ENCODE measurements at regions not wholly inside any gene's neighbourhood (a gene's known extent, or its start where the extent isn't known, plus 50 kb on each side); places are given as distances from the start of the nearest gene placed in this dataset.

DNA sequence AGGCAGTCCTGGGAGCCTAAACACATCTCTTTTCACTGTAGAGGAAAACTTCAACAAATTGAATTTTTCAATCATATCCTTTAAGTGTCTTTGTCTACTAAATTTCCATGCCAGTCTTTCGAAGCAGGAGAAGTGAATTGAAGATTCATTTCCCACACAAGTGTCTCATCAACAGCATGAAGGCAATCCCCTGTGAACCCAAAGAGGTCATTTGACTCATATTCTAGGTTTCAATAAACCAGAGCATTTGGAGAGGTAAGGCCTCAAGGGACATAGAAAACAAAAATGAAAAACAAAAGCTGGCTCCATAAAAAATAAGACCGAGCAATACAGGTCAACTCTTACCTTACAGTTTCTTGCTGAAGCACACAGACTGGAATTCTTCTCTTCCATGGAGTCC lies 94.1 kb upstream of the ATP1B1 start:
- H3K4me3 ChIP-seq (ENCODE audit: low read depth, poor library complexity, severe bottlenecking): no peak overlapping the region
- intact Hi-C loops (cut with DNase I; ENCODE audit: low total_unique reads): no loop called here
- TF ChIP-seq POLR2A (IDR thresholded peaks at IDR 0.05): no peak
- TF ChIP-seq, protein P1, sequence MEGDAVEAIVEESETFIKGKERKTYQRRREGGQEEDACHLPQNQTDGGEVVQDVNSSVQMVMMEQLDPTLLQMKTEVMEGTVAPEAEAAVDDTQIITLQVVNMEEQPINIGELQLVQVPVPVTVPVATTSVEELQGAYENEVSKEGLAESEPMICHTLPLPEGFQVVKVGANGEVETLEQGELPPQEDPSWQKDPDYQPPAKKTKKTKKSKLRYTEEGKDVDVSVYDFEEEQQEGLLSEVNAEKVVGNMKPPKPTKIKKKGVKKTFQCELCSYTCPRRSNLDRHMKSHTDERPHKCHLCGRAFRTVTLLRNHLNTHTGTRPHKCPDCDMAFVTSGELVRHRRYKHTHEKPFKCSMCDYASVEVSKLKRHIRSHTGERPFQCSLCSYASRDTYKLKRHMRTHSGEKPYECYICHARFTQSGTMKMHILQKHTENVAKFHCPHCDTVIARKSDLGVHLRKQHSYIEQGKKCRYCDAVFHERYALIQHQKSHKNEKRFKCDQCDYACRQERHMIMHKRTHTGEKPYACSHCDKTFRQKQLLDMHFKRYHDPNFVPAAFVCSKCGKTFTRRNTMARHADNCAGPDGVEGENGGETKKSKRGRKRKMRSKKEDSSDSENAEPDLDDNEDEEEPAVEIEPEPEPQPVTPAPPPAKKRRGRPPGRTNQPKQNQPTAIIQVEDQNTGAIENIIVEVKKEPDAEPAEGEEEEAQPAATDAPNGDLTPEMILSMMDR (IDR thresholded peaks at IDR 0.05): no peak
- 84 to 96% methylated on average over 2 of the region's 2 CpGs for WGBS, 2 donors
- DNase-seq (ENCODE audit: low spot score in 2 of 2): no peak

DNA sequence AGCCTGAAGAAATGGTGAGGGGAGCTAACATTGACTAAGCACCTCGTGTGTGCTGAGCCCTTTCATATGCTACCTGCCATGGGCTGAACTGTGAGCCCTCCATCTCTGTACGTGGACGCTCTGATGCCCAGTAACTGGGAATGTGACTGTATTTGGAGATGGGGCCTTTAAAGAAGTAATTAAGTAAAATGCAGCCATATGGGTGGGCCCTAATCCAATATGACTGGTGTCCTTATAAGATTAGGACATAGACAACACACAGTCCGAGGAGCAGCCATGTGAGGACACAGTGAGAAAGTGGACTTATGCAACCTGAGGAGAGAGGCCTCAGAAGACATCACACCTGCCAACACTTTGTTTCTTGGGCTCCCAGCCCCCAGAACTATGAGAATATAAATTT lies 92.7 kb upstream of the ATP1B1 start:
- 85 to 95% methylated on average over 4 of the region's 4 CpGs for WGBS, 2 donors
- DNase-seq (ENCODE audit: low spot score in 2 of 2): no peak
- no peak for TF ChIP-seq POLR2A (IDR thresholded peaks at IDR 0.05)
- TF ChIP-seq, protein P1 (IDR thresholded peaks at IDR 0.05): no peak
- intact Hi-C loops (cut with DNase I; ENCODE audit: low total_unique reads): no loop called here
- H3K4me3 ChIP-seq (ENCODE audit: low read depth, poor library complexity, severe bottlenecking): no peak overlapping the region

DNA sequence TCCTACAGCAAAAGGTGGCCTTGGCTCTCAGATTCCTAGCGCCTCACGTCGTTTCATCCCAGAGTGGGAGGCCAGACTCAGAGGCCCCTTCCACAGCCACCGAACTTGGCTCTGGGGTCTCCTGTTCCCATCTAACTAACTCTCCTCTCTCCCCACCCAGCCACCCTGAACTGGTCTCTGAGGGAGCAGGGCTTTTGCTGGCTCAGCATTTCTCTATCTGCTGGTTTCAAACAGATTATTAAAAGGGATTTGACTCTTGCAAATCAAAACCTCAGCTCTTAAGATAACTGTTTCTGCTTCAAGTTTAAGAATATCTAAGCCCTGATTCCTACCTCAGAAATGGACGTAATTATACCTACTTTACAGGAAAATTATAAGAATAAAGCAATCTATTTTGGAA lies 91.0 kb upstream of the ATP1B1 start:
- 96 to 97% methylated on average over 5 of the region's 5 CpGs for WGBS, 2 donors
- no peak for DNase-seq (ENCODE audit: low spot score in 2 of 2)
- intact Hi-C loops (cut with DNase I; ENCODE audit: low total_unique reads): no loop called here
- no peak overlapping the region for H3K4me3 ChIP-seq (ENCODE audit: low read depth, poor library complexity, severe bottlenecking)
- TF ChIP-seq, protein P1 (IDR thresholded peaks at IDR 0.05): no peak
- no peak for TF ChIP-seq POLR2A (IDR thresholded peaks at IDR 0.05)

DNA sequence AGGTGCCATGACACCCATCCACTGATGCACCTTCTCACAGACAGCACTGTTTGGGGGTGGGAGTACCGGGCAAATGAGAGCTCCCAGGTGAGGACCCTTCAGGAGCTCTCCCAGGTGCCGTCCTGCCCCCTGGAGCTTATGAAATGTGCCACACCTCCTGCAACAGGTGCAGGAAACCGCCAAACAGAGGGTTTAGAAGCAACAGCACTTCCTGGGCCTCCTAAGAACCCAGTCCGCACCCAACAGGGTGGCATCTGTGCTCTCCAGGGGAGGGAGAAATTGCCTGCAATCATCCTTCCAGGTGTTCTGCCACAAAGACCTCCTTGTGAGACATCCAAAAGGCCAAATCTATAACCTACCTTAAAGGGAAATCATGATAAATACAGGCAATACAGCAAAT lies 87.7 kb upstream of the ATP1B1 start:
- intact Hi-C loops (cut with DNase I; ENCODE audit: low total_unique reads): no loop called here
- 86 to 87% methylated on average over 4 of the region's 4 CpGs for WGBS, 2 donors
- TF ChIP-seq, protein P1 (IDR thresholded peaks at IDR 0.05): no peak
- TF ChIP-seq POLR2A (IDR thresholded peaks at IDR 0.05): no peak
- H3K4me3 ChIP-seq (ENCODE audit: low read depth, poor library complexity, severe bottlenecking): no peak overlapping the region
- DNase-seq (ENCODE audit: low spot score in 2 of 2): no peak

DNA sequence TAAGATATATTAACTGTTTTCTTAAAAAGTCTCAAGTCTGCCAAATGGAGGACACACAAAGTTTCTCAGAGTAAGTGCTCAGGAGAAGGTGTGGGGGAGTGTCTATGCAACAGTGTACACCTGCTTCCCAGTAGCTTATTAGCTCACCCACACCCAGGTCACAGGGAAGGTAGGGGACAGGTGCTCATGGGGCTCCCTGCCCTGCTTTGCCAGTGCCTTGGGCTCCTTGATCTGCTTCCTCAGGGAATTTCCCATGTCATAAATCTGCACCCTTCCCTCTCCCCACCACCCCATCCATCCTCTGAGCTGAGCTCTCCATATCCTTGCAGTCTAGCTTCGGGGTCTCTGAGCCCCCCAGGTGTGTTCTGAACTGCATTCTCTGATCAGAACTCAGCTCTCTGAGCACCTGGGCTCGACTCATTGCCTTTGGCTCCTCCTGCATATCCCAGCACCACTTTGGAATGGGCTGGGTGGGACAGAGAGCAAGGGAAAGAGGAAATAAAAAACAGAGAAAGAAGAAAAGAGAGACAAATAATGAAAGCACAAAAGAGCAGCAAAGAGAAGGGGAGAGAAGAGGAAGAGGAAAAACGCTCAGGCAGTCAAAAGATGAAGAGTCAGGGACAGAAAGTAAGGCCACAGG lies 87.0 kb upstream of the ATP1B1 start:
- no peak for DNase-seq (ENCODE audit: low spot score in 2 of 2)
- intact Hi-C loops (cut with DNase I; ENCODE audit: low total_unique reads): no loop called here
- TF ChIP-seq, protein P1 (IDR thresholded peaks at IDR 0.05): no peak
- no peak for TF ChIP-seq POLR2A (IDR thresholded peaks at IDR 0.05)
- H3K4me3 ChIP-seq (ENCODE audit: low read depth, poor library complexity, severe bottlenecking): no peak overlapping the region
- WGBS, 2 donors: 49 to 55% methylated on average over 3 of the region's 3 CpGs

DNA sequence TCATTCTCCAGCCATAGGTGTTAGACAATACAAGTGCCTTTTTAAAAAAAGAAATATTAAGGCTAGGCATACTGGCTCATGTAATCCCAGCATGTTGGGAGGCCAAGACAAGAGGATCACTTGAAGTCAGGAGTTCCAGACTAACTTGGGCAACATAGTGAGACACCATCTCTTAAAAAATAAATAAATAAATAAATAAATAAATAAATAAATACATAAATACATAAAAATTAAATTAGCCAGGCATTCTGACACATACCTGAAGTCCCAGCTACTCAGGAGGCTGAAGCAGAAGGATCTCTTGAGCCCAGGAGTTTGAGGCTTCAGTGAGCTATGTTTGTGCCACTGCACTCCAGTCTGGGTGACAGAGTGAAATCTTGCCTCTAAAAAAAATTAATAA lies 85.8 kb upstream of the ATP1B1 start:
- no peak overlapping the region for H3K4me3 ChIP-seq (ENCODE audit: low read depth, poor library complexity, severe bottlenecking)
- TF ChIP-seq POLR2A (IDR thresholded peaks at IDR 0.05): no peak
- TF ChIP-seq, protein P1 (IDR thresholded peaks at IDR 0.05): no peak
- intact Hi-C loops (cut with DNase I; ENCODE audit: low total_unique reads): no loop called here

More for the DNA sequence above, 85.8 kb upstream of the ATP1B1 start:
- no peak for DNase-seq (ENCODE audit: low spot score in 2 of 2)
